GM19023 (cell line): ENCODE measurements at regions not wholly inside any gene's neighbourhood (a gene's known extent, or its start where the extent isn't known, plus 50 kb on each side); places are given as distances from the start of the nearest gene placed in this dataset.

Experiments used
- ATAC-seq: cut with Tn5 transposase; IDR thresholded peaks from one replicate; pipeline ENCODE4 v1.9.1; 2021; ENCODE audit warnings: mild to moderate bottlenecking, moderate library complexity; ENCODE audit not compliant: unreplicated experiment

GRCh38 chr6:23403460-23403859 lies 722.6 kb upstream of the NRSN1 start:
- ATAC-seq, result no peak

- no peak for ATAC-seq
Observed at GRCh38 chr6:23409531-23409930, 716.5 kb upstream of the NRSN1 start.

GRCh38 chr6:23410439-23410838 lies 715.6 kb upstream of the NRSN1 start:
- ATAC-seq, result no peak

- ATAC-seq, result no peak
Observed at GRCh38 chr6:23412770-23413169, 713.2 kb upstream of the NRSN1 start.

GRCh38 chr6:23413327-23414050 lies 712.5 kb upstream of the NRSN1 start:
- no peak for ATAC-seq

GRCh38 chr6:23414051-23414445 lies 712.0 kb upstream of the NRSN1 start:
- no peak for ATAC-seq

GRCh38 chr6:23414922-23415321 lies 711.1 kb upstream of the NRSN1 start:
- no peak for ATAC-seq

- ATAC-seq, result no peak
Observed at GRCh38 chr6:23415819-23416427, 710.1 kb upstream of the NRSN1 start.

- ATAC-seq, result no peak
Observed at GRCh38 chr6:23417133-23417532, 708.9 kb upstream of the NRSN1 start.

GRCh38 chr6:23418095-23418494 lies 707.9 kb upstream of the NRSN1 start:
- ATAC-seq, result no peak

GRCh38 chr6:23419046-23419445 lies 707.0 kb upstream of the NRSN1 start:
- ATAC-seq, result no peak

- ATAC-seq, result no peak
Observed at GRCh38 chr6:23420659-23421350, 705.2 kb upstream of the NRSN1 start.

GRCh38 chr6:23424584-23424983 lies 701.4 kb upstream of the NRSN1 start:
- no peak for ATAC-seq

GRCh38 chr6:23435126-23435525 lies 690.9 kb upstream of the NRSN1 start:
- ATAC-seq, result no peak

- no peak for ATAC-seq
Observed at GRCh38 chr6:23435798-23436197, 690.2 kb upstream of the NRSN1 start.

GRCh38 chr6:23441808-23442461 lies 684.1 kb upstream of the NRSN1 start:
- no peak for ATAC-seq

- ATAC-seq, result no peak
Observed at GRCh38 chr6:23445157-23445710, 680.8 kb upstream of the NRSN1 start.

- ATAC-seq, result no peak
Observed at GRCh38 chr6:23446469-23446967, 679.5 kb upstream of the NRSN1 start.

GRCh38 chr6:23447731-23448130 lies 678.3 kb upstream of the NRSN1 start:
- ATAC-seq, result no peak

GRCh38 chr6:23448281-23448680 lies 677.7 kb upstream of the NRSN1 start:
- no peak for ATAC-seq
